DND-41 (cell line): ENCODE measurements at regions not wholly inside any gene's neighbourhood (a gene's known extent, or its start where the extent isn't known, plus 50 kb on each side); places are given as distances from the start of the nearest gene placed in this dataset.

Source experiments
- EZH2 ChIP-seq: IDR thresholded peaks from 3 replicates; pipeline ENCODE4 v1.6.1; 2012; ENCODE audit warnings: borderline replicate concordance, low read depth, mild to moderate bottlenecking, moderate library complexity, low read length, inconsistent platforms; ENCODE audit not compliant: severe bottlenecking
- TF ChIP-seq, protein P1 (sequence below): IDR thresholded peaks from 2 replicates; pipeline ENCODE4 v1.5.1; 2012; ENCODE audit warnings: borderline replicate concordance, low read length, moderate library complexity, mild to moderate bottlenecking; ENCODE audit not compliant: poor library complexity, severe bottlenecking; ENCODE audit errors: extremely low read depth

DNA sequence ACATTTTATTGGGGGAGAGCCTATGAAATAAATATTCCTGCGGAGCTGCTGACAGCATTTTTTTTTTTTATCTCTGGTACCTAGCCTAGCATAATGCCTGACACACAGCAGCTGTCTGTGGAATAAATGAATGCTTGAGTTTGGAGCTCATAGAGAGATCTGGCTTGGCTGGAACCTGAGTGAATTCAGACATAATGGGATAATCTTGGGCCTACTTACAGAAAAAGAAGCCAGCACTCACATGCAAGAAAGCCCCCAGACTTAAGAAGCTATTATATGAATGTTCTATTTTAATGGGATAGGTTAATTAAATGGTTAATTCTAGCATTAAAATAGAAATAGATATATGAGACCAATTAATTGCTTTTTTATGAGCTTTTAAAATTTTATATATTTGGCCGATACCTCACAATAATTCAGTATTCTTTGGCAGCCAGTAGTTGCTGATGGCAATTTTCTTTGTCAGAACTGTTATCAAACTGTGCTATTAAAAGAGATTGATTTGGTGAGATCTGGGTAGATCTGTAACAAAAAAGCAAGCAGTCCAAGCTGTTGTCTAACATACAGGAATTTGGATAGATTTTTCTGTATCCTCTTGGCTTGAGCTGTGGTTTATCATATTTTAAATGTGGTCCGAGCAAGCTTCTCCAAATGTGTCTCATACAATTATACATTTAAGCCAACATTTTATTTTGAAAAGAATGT, 654.2 kb downstream of the PCDH7 start:
- TF ChIP-seq, protein P1, sequence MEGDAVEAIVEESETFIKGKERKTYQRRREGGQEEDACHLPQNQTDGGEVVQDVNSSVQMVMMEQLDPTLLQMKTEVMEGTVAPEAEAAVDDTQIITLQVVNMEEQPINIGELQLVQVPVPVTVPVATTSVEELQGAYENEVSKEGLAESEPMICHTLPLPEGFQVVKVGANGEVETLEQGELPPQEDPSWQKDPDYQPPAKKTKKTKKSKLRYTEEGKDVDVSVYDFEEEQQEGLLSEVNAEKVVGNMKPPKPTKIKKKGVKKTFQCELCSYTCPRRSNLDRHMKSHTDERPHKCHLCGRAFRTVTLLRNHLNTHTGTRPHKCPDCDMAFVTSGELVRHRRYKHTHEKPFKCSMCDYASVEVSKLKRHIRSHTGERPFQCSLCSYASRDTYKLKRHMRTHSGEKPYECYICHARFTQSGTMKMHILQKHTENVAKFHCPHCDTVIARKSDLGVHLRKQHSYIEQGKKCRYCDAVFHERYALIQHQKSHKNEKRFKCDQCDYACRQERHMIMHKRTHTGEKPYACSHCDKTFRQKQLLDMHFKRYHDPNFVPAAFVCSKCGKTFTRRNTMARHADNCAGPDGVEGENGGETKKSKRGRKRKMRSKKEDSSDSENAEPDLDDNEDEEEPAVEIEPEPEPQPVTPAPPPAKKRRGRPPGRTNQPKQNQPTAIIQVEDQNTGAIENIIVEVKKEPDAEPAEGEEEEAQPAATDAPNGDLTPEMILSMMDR, result no peak
- TF ChIP-seq EZH2, result no peak
